IPS-NIHi11 (cell line): ENCODE measurements at regions not wholly inside any gene's neighbourhood (a gene's known extent, or its start where the extent isn't known, plus 50 kb on each side); places are given as distances from the start of the nearest gene placed in this dataset.
"Not testable (repeated sequence)": the region's sequence is repeated elsewhere in the genome, so short reads cannot be mapped to it uniquely, and the experiment has no call there.

ENCODE experiments used
- DNase-seq: peaks from one replicate; pipeline ENCODE4 v3.0.0; 2012; ENCODE audit warnings: mixed read lengths, low spot score

GRCh38 chr2:209162129-209162528 lies 261.7 kb upstream of the MAP2 start:
- DNase-seq = no peak

GRCh38 chr2:209181984-209182383 lies 241.9 kb upstream of the MAP2 start:
- DNase-seq = no peak

- DNase-seq = not testable (repeated sequence)
Observed at GRCh38 chr2:209186886-209187285, 237.0 kb upstream of the MAP2 start.

- no peak for DNase-seq
Observed at GRCh38 chr2:209189893-209190292, 234.0 kb upstream of the MAP2 start.

- no peak for DNase-seq
Observed at GRCh38 chr2:209191139-209191538, 232.7 kb upstream of the MAP2 start.

- no peak for DNase-seq
Observed at GRCh38 chr2:209194717-209195116, 229.1 kb upstream of the MAP2 start.

- DNase-seq = peak; percentile 26
Observed at GRCh38 chr2:209208211-209208610, 215.6 kb upstream of the MAP2 start.

- no peak for DNase-seq
Observed at GRCh38 chr2:209209943-209210342, 213.9 kb upstream of the MAP2 start.

- no peak for DNase-seq
Observed at GRCh38 chr2:209230560-209230959, 193.3 kb upstream of the MAP2 start.

GRCh38 chr2:209236377-209236776 lies 187.5 kb upstream of the MAP2 start:
- DNase-seq = peak; percentile 40

GRCh38 chr2:209238765-209239584 lies 184.9 kb upstream of the MAP2 start:
- no peak for DNase-seq

- no peak for DNase-seq
Observed at GRCh38 chr2:209239585-209239938, 184.3 kb upstream of the MAP2 start.

GRCh38 chr2:209240204-209240603 lies 183.6 kb upstream of the MAP2 start:
- no peak for DNase-seq

- no peak for DNase-seq
Observed at GRCh38 chr2:209253544-209253943, 170.3 kb upstream of the MAP2 start.

- no peak for DNase-seq
Observed at GRCh38 chr2:209259767-209260166, 164.1 kb upstream of the MAP2 start.

GRCh38 chr2:209260281-209260680 lies 163.6 kb upstream of the MAP2 start:
- no peak for DNase-seq

GRCh38 chr2:209261366-209262053 lies 162.3 kb upstream of the MAP2 start:
- not testable (repeated sequence) for DNase-seq

GRCh38 chr2:209269024-209269423 lies 154.8 kb upstream of the MAP2 start:
- DNase-seq = no peak

- no peak for DNase-seq
Observed at GRCh38 chr2:209276000-209276399, 147.8 kb upstream of the MAP2 start.

- peak; percentile 17 for DNase-seq
Observed at GRCh38 chr2:209277444-209277843, 146.4 kb upstream of the MAP2 start.

GRCh38 chr2:209298601-209299000 lies 125.2 kb upstream of the MAP2 start:
- DNase-seq = no peak

GRCh38 chr2:209299478-209299877 lies 124.4 kb upstream of the MAP2 start:
- not testable (repeated sequence) for DNase-seq

GRCh38 chr2:209300766-209301165 lies 123.1 kb upstream of the MAP2 start:
- not testable (repeated sequence) for DNase-seq

- no peak for DNase-seq
Observed at GRCh38 chr2:209305026-209305425, 118.8 kb upstream of the MAP2 start.
